Choroid plexus epithelial cell (primary cell): ENCODE measurements at regions not wholly inside any gene's neighbourhood (a gene's known extent, or its start where the extent isn't known, plus 50 kb on each side); places are given as distances from the start of the nearest gene placed in this dataset.
A peak's percentile ranks its signal among the peaks of the same experiment; 100 is the strongest.

ENCODE experiments used
- DNase-seq: peaks from one replicate; pipeline ENCODE4 v3.0.0-alpha.2; 2010; ENCODE audit warnings: low read depth
- H3K4me3 ChIP-seq: 2 replicates; pipeline ENCODE4 v1.5.1; 2011; ENCODE audit warnings: low read depth, mild to moderate bottlenecking, control low read depth, low read length, moderate library complexity
- TF ChIP-seq, protein P1 (sequence below): conservative IDR thresholded peaks from 2 replicates; pipeline ENCODE4 v1.5.1; 2011; ENCODE audit warnings: low read depth, mild to moderate bottlenecking, control low read depth, inconsistent platforms, low read length, moderate library complexity

- TF ChIP-seq, protein P1, sequence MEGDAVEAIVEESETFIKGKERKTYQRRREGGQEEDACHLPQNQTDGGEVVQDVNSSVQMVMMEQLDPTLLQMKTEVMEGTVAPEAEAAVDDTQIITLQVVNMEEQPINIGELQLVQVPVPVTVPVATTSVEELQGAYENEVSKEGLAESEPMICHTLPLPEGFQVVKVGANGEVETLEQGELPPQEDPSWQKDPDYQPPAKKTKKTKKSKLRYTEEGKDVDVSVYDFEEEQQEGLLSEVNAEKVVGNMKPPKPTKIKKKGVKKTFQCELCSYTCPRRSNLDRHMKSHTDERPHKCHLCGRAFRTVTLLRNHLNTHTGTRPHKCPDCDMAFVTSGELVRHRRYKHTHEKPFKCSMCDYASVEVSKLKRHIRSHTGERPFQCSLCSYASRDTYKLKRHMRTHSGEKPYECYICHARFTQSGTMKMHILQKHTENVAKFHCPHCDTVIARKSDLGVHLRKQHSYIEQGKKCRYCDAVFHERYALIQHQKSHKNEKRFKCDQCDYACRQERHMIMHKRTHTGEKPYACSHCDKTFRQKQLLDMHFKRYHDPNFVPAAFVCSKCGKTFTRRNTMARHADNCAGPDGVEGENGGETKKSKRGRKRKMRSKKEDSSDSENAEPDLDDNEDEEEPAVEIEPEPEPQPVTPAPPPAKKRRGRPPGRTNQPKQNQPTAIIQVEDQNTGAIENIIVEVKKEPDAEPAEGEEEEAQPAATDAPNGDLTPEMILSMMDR, result peak; percentile 81
- peak; percentile 71 for DNase-seq
Observed at GRCh38 chr4:128379860-128380259, 92.2 kb upstream of the PGRMC2 start.

DNA sequence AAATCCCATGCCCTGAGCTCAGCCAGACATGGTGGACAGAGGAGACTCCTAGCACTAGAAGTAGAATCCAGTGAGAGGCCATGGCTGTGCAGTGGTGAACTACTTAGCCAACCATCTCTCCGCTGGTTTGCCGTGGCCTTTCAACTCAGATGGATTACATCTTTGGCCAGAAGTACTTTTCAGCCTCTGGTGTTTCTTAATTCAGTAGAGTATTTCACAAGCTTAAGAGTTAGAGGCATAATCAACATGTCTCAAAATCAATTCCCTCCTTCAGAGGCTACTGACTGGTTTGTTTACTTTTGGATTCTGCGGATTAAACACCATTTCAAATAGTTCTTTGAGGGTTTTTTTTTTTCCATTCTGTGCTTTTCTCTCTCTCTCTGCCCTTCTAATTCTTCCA lies 91.1 kb upstream of the PGRMC2 start:
- H3K4me3 ChIP-seq, result no peak overlapping the region
- TF ChIP-seq, protein P1, result no peak
- no peak for DNase-seq

More at GRCh38 chr4:128379860-128380259, 92.2 kb upstream of the PGRMC2 start:
- H3K4me3 ChIP-seq, result no peak overlapping the region

GRCh38 chr4:128376958-128377357 lies 89.3 kb upstream of the PGRMC2 start:
- DNase-seq, result no peak
- no peak overlapping the region for H3K4me3 ChIP-seq
- TF ChIP-seq, protein P1, result no peak

DNA sequence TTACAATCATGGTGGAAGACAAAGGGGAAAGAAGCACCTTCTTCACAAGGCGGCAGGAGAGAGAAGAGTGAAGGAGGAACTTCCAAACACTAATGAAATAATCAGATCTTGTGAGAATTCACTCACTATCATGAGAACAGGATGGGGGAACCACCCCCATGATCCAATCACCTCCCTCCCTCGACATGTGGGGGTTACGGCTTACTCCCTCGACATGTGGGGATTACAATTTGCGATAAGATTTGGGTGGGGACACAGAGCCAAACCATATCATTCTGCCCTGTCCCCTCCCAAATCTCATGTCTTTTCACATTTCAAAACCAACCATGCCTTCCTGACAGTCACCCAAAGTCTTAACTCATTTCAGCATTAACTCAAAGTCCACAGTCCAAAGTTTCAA lies 88.7 kb upstream of the PGRMC2 start:
- TF ChIP-seq, protein P1, result no peak
- no peak overlapping the region for H3K4me3 ChIP-seq
- DNase-seq, result no peak

DNA sequence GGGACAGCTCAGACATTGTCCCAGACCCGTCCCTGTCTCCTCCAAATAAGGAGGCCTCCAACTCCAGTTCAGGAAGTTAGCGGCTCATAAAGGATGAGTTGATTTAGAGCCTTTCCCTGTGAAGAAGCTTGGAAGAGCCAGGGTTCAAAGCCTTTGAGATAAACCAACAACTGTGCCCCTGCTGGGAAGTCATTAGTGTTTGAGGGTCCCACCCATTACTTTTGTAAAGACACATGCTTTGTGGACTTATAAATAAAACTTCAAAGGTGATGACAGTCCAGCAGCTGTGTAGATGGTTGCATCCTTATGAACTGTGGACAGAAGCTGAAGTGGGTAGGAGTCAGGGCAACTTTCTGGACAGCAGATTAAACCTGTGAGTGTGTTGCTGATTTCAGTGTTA lies 86.0 kb upstream of the PGRMC2 start:
- H3K4me3 ChIP-seq, result no peak overlapping the region
- DNase-seq, result no peak
- TF ChIP-seq, protein P1, result no peak

DNA sequence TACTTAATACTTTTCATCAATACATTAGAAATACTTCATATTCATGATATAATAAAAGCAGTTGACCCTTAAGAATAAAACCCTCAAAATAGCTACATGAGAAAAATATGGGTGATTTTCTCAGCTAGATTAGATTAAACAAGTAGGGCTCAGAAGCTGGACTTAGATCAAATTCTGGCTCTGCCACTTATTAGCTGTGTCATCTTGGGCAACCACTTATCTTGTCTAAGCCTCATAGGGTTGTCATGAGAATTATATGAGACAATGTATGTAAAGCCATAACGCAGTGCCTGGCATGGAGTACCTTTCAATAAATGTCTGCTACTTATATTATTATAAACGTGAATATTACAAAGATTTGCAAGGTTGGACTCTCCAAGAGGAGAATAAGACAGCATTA lies 84.3 kb upstream of the PGRMC2 start:
- no peak for DNase-seq
- TF ChIP-seq, protein P1, result no peak
- no peak overlapping the region for H3K4me3 ChIP-seq

DNA sequence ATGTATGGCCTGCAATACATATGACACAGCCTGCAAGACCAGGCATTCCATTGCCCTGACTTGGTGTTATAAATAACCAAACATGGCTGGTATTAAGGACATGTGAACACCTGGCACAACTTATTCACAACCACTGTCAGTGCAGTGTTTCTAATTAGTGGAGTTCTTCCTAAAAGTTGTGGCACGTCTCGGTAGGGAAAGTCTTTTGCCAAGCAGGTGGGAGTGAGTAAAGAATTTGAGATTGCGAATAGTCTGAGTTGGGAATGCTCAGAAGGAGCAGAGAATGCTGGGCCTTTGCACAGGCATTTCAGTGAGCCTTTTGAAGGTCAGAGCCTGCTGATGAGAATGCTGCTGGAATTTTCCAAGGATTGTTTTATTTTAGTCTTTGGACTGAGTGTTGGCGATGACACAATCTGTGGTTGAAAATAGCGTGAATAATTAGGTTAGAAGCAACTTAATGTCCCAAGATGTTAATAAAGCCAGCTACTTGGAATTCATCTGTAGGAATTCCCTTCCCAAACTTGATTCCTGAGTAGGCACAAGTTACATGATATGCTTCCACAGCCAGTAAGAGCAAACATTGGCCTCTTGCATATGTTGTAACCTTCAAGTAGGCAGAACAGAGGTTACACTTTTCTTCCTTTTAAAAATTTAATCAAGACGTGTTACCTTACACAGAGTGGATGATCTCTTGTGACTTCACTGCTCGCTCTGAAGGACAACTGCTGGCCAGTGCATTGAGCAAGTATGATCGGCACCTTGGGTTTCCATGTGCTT lies 83.6 kb upstream of the PGRMC2 start:
- TF ChIP-seq, protein P1, result no peak
- H3K4me3 ChIP-seq, result no peak overlapping the region
- DNase-seq, result no peak
